ENCODE measurements at regions not wholly inside any gene's neighbourhood (a gene's known extent, or its start where the extent isn't known, plus 50 kb on each side); places are given as distances from the start of the nearest gene placed in this dataset.

GRCh38 chr2:216923706-216924105, 63.8 kb upstream of the TNP1 start:
- no peaks in the 10 kb centered on the region for H3K79me2 ChIP-seq (ENCODE audit: insufficient read depth, low read length)
- H3K4me3 ChIP-seq (ENCODE audit: insufficient read depth, low read length, poor library complexity, severe bottlenecking) = no peak overlapping the region
- no peaks in the 10 kb centered on the region for H4K20me1 ChIP-seq (ENCODE audit: low read depth, low read length)
- H3K36me3 ChIP-seq (ENCODE audit: low read length) = no peaks in the 10 kb centered on the region
- no peaks in the 10 kb centered on the region for H3K9me2 ChIP-seq (replicated peaks; ENCODE audit: insufficient read depth, low read length)
- no peak overlapping the region for H3K4me2 ChIP-seq (ENCODE audit: low read depth, low read length, poor library complexity, severe bottlenecking)
- H2AFZ ChIP-seq (ENCODE audit: low read depth, low read length, severe bottlenecking) = no peak overlapping the region
- H3K27ac ChIP-seq (ENCODE audit: low read depth, low read length) = no peak overlapping the region
- no peaks in the 10 kb centered on the region for H3K27me3 ChIP-seq (ENCODE audit: low read length)
- no peaks in the 10 kb centered on the region for H3F3A ChIP-seq (ENCODE audit: insufficient read depth)
- no peaks in the 10 kb centered on the region for H3K9me3 ChIP-seq (ENCODE audit: insufficient read depth, low read length)
- TF ChIP-seq EZH2phosphoT487 (conservative IDR thresholded peaks at IDR 0.05; ENCODE audit: low read length) (no peak), CTCF (IDR thresholded peaks at IDR 0.05; ENCODE audit: insufficient read depth, low read length, poor library complexity, severe bottlenecking) (no peak)
- no peak overlapping the region for H3K9ac ChIP-seq (ENCODE audit: low read length)

- Histone ChIP-seq H3K9me3 (ENCODE audit: insufficient read depth, low read length) (no peaks in the 10 kb centered on the region), H3K79me2 (ENCODE audit: insufficient read depth, low read length) (no peaks in the 10 kb centered on the region), H3K9ac (ENCODE audit: low read length) (no peak overlapping the region), H3K27ac (ENCODE audit: low read depth, low read length) (no peak overlapping the region), H2AFZ (ENCODE audit: low read depth, low read length, severe bottlenecking) (no peak overlapping the region), H3K27me3 (ENCODE audit: low read length) (no peaks in the 10 kb centered on the region), H3K9me2 (replicated peaks; ENCODE audit: insufficient read depth, low read length) (no peaks in the 10 kb centered on the region), H3K36me3 (ENCODE audit: low read length) (no peaks in the 10 kb centered on the region), H3K4me3 (ENCODE audit: insufficient read depth, low read length, poor library complexity, severe bottlenecking) (no peak overlapping the region), H3F3A (ENCODE audit: insufficient read depth) (no peaks in the 10 kb centered on the region), H4K20me1 (ENCODE audit: low read depth, low read length) (no peaks in the 10 kb centered on the region), H3K4me2 (ENCODE audit: low read depth, low read length, poor library complexity, severe bottlenecking) (no peak overlapping the region)
- TF ChIP-seq EZH2phosphoT487 (conservative IDR thresholded peaks at IDR 0.05; ENCODE audit: low read length) (no peak), CTCF (IDR thresholded peaks at IDR 0.05; ENCODE audit: insufficient read depth, low read length, poor library complexity, severe bottlenecking) (no peak)
These were observed 62.4 kb upstream of the TNP1 start for GRCh38 chr2:216922175-216922780.

GRCh38 chr2:216920937-216921456, 61.1 kb upstream of the TNP1 start:
- Histone ChIP-seq H4K20me1 (ENCODE audit: low read depth, low read length) (no peaks in the 10 kb centered on the region), H3K79me2 (ENCODE audit: insufficient read depth, low read length) (no peaks in the 10 kb centered on the region), H3K9me2 (replicated peaks; ENCODE audit: insufficient read depth, low read length) (no peaks in the 10 kb centered on the region), H2AFZ (ENCODE audit: low read depth, low read length, severe bottlenecking) (no peak overlapping the region), H3K9ac (ENCODE audit: low read length) (no peak overlapping the region), H3K27me3 (ENCODE audit: low read length) (no peaks in the 10 kb centered on the region), H3K9me3 (ENCODE audit: insufficient read depth, low read length) (no peaks in the 10 kb centered on the region), H3K27ac (ENCODE audit: low read depth, low read length) (no peak overlapping the region), H3K4me3 (ENCODE audit: insufficient read depth, low read length, poor library complexity, severe bottlenecking) (no peak overlapping the region), H3K4me2 (ENCODE audit: low read depth, low read length, poor library complexity, severe bottlenecking) (no peak overlapping the region), H3K36me3 (ENCODE audit: low read length) (no peaks in the 10 kb centered on the region), H3F3A (ENCODE audit: insufficient read depth) (no peaks in the 10 kb centered on the region)
- TF ChIP-seq EZH2phosphoT487 (conservative IDR thresholded peaks at IDR 0.05; ENCODE audit: low read length) (no peak), CTCF (IDR thresholded peaks at IDR 0.05; ENCODE audit: insufficient read depth, low read length, poor library complexity, severe bottlenecking) (no peak)

All from SU-DHL-6 (cell line).